ENCODE measurements at regions not wholly inside any gene's neighbourhood (a gene's known extent, or its start where the extent isn't known, plus 50 kb on each side); places are given as distances from the start of the nearest gene placed in this dataset.

GRCh38 chr2:193201583-193201982 is 1006.9 kb upstream of the TMEFF2 start:
- ChIA-PET CTCF (no interaction called here), RAD21 (ENCODE audit: low non-redundant PET in 1 of 2, low total read pairs in 2 of 2, uncharacterized antibody in 2 of 2, unreplicated experiment in 2 of 2) (no interaction called here), POLR2A (no interaction called here)
- TF ChIP-seq POLR2A (IDR thresholded peaks at IDR 0.05; ENCODE audit: borderline replicate concordance, extremely low read depth, insufficient read depth, insufficient read length) (no peak), ZNF274 (IDR thresholded peaks at IDR 0.05; ENCODE audit: low read depth, low read length) (no peak), EZH2 (IDR thresholded peaks at IDR 0.05) (no peak), ZBTB33 (IDR thresholded peaks at IDR 0.05; ENCODE audit: extremely low read depth, insufficient replicate concordance, low read length) (no peak), CEBPB (IDR thresholded peaks at IDR 0.05; ENCODE audit: low read depth) (no peak), SP1 (IDR thresholded peaks at IDR 0.05; ENCODE audit: low read depth) (no peak), REST (IDR thresholded peaks at IDR 0.05; ENCODE audit: low read depth) (no peak), SIN3A (IDR thresholded peaks at IDR 0.05; ENCODE audit: low read depth) (no peak), EGR1 (IDR thresholded peaks at IDR 0.05; ENCODE audit: low read depth) (no peak), EZH2phosphoT487 (IDR thresholded peaks at IDR 0.05; ENCODE audit: borderline replicate concordance) (no peak), ZFX (IDR thresholded peaks at IDR 0.05) (no peak), FOSL1 (IDR thresholded peaks at IDR 0.05; ENCODE audit: low read depth) (no peak), YY1 (IDR thresholded peaks at IDR 0.05; ENCODE audit: extremely low read depth, insufficient replicate concordance, low read depth, low read length) (no peak), JUND (IDR thresholded peaks at IDR 0.05) (no peak), CTCF (IDR thresholded peaks at IDR 0.05 in 2 of 3, conservative IDR thresholded peaks at IDR 0.05 in 1 of 3; ENCODE audit: borderline replicate concordance in 1 of 3, insufficient read depth in 1 of 3, low read depth in 2 of 3, low read length in 2 of 3) (no peak), ELF1 (IDR thresholded peaks at IDR 0.05; ENCODE audit: borderline replicate concordance, low read depth) (no peak), TCF7L2 (IDR thresholded peaks at IDR 0.05; ENCODE audit: borderline replicate concordance, extremely low read depth, insufficient read depth, insufficient read length) (no peak), MAX (IDR thresholded peaks at IDR 0.05) (no peak)
- H2AFZ ChIP-seq (ENCODE audit: low read depth, low read length, poor library complexity, severe bottlenecking): no peak overlapping the region
- H3K9ac ChIP-seq (ENCODE audit: low read length): no peak overlapping the region
- no peak for ATAC-seq
- H3K27ac ChIP-seq (ENCODE audit: low read depth, low read length): no peak overlapping the region
- no TSS peak for BruUV-seq (replicated peaks)
- H4K20me1 ChIP-seq (ENCODE audit: insufficient read depth): no peaks in the 10 kb centered on the region
- H3K4me1 ChIP-seq (ENCODE audit: control insufficient read depth in 1 of 2, insufficient read depth in 2 of 2, low read length in 2 of 2): no peaks in the 10 kb centered on the region
- H3K4me3 ChIP-seq (replicated peaks in 1 of 2; ENCODE audit: low read depth in 1 of 2, low read length in 2 of 2): no peak overlapping the region
- H3K27me3 ChIP-seq (ENCODE audit: insufficient read depth, low read length): no peaks in the 10 kb centered on the region
- H3K9me3 ChIP-seq (ENCODE audit: control insufficient read depth in 1 of 2, insufficient read depth in 1 of 2, low read depth in 1 of 2, low read length in 2 of 2): no peaks in the 10 kb centered on the region; a peak in 1 of 4 replicates
- intact Hi-C loops (cut with micrococcal nuclease): no loop called here
- no peaks in the 10 kb centered on the region for H3K9me2 ChIP-seq (ENCODE audit: insufficient read depth)
- H3K79me2 ChIP-seq (ENCODE audit: insufficient read depth, low read length): no peaks in the 10 kb centered on the region
- no peak for DNase-seq (ENCODE audit: low read depth, low spot score)
- H3K4me2 ChIP-seq (ENCODE audit: low read length): no peak overlapping the region
- H3K36me3 ChIP-seq (ENCODE audit: control insufficient read depth in 1 of 2, insufficient read depth in 2 of 2, low read length in 2 of 2): no peaks in the 10 kb centered on the region

Data from HCT116 (cell line).